HG03354 (cell line): ENCODE measurements at regions not wholly inside any gene's neighbourhood (a gene's known extent, or its start where the extent isn't known, plus 50 kb on each side); places are given as distances from the start of the nearest gene placed in this dataset.

Experiments used
- ATAC-seq: cut with Tn5 transposase; IDR thresholded peaks from one replicate; pipeline ENCODE4 v1.9.1; 2021; ENCODE audit warnings: mild to moderate bottlenecking; ENCODE audit not compliant: unreplicated experiment, poor library complexity, severe bottlenecking

- no peak for ATAC-seq
Observed at GRCh38 chr3:18841422-18842343, 306.6 kb upstream of the KCNH8 start.

- ATAC-seq, result no peak
Observed at GRCh38 chr3:18840535-18841137, 307.7 kb upstream of the KCNH8 start.

DNA sequence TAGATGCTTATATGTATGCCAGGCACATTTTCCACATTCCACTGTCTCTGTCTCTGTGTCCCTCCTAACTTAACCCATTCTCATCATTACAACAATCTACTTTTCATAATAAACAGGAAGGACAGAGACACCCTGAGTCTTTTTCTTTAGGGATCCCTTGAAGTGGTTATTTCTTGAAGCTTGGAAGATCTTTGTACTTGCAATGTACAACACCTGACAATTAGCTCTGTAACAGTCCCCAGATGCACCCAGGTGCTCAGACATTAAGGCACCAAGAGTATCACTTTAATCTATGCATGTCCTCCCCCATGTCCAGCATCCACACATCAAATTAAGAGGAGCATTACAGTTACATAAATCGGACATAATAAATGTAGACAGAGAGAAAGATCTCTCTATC lies 309.6 kb upstream of the KCNH8 start:
- ATAC-seq, result no peak

GRCh38 chr3:18837137-18837755 lies 311.1 kb upstream of the KCNH8 start:
- ATAC-seq, result no peak

DNA sequence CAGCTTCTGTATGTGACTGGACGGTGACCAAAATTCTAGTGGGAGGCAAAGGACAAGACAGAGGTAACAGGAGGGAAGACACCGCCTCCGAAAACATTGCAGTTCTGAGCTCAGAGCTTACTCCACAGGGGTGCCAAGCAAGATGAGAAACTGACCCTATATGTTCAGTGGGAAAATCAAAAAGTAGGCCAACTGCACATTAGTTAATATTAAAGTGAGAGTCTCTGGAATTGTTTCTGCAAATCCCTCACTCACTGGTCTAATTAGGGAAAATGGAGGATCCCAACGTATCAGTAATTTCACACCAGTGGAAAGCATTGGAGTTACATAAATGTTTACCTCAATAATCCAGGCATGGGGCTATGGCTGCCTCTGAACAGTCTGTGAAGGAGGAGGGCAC lies 313.3 kb upstream of the KCNH8 start:
- ATAC-seq, result no peak

GRCh38 chr3:18830087-18830486 lies 318.2 kb upstream of the KCNH8 start:
- ATAC-seq, result no peak

- ATAC-seq, result no peak
Observed at GRCh38 chr3:18828637-18829036, 319.7 kb upstream of the KCNH8 start.

- ATAC-seq, result no peak
Observed at GRCh38 chr3:18827664-18828063, 320.6 kb upstream of the KCNH8 start.

GRCh38 chr3:18825665-18826064 lies 322.6 kb upstream of the KCNH8 start:
- ATAC-seq, result no peak

DNA sequence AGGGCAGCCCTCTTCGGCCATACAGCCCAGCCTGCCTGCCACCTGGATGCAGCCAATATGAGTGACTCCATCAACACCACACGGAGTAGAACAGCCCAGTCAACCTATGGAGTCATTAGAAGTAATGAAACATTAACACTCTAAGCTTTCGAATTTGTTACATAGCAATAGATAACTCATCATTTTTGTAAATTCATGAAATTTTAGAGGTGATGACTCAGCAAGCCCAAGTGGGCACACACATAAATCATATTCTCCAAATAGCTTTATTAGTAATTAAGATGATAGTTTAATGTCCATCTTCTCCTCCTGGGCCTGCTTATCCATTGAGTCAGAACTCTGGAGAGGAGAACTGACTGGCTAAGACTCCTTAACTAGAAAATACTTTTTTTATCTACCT lies 335.0 kb upstream of the KCNH8 start:
- no peak for ATAC-seq

DNA sequence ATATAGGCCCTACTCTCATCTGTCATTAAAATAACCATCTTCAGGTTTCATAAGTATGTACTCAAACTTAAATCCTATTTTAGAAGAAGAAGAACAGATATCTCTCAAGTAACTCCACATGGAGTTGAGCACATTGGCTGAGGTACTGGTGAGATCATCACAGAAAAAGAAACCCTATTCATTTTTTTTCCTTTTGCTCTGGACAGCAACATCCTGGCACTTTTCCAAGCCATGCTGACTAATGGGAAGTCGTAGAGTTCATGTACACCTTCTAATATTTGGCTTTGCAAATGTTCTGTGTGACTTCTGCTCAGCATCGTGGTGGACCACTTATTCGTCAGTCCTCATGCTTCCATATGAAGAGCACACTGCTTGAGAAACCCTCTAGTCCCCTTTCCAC lies 336.0 kb upstream of the KCNH8 start:
- ATAC-seq, result no peak

DNA sequence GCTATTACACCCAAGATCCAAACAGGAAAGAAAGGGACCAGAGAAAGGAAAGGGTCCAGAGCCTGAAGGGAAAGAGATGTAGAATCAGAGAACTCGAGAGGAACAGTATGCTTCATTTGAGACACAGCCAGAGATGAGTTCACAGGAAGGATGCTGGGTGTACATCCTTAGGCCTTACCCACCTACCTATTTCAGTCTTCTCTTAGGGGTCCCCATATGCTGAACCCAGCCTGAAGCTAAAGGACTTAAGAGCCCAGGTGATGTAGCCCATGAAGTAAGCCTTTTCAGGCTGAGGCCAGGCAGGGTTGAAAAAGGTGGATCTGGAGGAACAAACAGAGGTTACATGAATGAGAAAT lies 338.0 kb upstream of the KCNH8 start:
- ATAC-seq, result no peak

- ATAC-seq, result no peak
Observed at GRCh38 chr3:18809640-18810305, 338.5 kb upstream of the KCNH8 start.

DNA sequence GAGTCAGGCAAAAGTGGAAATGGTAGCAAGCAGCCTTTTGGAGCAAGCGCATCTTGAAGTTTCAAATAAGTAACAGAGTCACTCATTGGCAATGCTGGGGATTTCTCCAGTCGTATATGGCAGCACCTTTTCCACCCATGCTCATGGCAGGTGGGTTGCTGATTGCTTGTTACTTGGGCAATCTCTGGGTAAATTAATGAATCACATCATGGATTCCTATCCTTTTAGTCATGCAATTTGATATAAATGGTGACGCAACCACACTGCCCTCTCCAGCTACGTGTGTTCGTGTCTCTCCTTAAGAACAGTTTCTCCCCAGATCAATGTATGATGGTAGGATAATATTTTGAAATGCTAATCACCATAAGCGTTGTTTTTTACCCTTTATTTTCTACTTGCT lies 339.9 kb upstream of the KCNH8 start:
- no peak for ATAC-seq

DNA sequence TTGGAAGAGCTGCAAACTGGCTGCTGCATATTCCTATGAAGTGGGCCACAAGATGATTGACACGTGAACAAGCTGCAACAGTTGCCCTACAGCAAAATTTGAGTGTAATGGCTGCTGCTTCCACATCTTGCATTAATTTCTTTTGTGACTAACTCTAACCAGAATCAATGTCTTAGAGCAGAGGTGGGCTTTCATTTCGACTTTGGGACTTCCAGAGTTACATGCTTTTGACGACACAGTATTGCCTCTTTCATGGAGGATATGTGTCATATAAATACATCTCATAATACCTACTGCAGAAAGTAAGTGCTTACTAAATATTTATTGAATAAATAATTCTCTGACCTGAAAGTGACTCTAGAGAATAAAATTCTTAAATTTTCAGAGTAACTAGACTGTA lies 340.7 kb upstream of the KCNH8 start:
- ATAC-seq, result no peak

- no peak for ATAC-seq
Observed at GRCh38 chr3:18806633-18807032, 341.7 kb upstream of the KCNH8 start.

- no peak for ATAC-seq
Observed at GRCh38 chr3:18797378-18797777, 350.9 kb upstream of the KCNH8 start.

DNA sequence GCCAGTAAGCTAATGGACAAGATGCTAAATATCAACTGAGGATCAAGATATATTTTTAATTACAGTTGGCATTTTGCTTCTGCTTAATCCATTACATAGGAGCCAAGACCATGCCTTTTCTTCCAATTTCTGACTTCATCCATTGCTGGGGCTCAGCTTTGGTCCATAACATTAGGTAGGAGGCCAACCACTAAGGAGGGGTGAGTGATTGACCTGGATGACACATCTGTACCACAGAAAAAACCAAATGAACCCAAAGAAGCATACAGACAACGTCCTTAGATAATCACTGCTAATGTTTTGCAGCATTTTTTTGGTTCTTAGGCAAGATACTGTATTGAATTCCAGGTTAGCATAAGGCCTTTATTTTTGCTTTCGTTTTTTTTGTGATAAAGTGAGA lies 353.2 kb upstream of the KCNH8 start:
- no peak for ATAC-seq

- ATAC-seq, result no peak
Observed at GRCh38 chr3:18791752-18792151, 356.6 kb upstream of the KCNH8 start.

GRCh38 chr3:18791182-18791581 lies 357.1 kb upstream of the KCNH8 start:
- no peak for ATAC-seq

GRCh38 chr3:18790384-18790783 lies 357.9 kb upstream of the KCNH8 start:
- no peak for ATAC-seq
